Eye (tissue), 1 donor: ENCODE measurements at regions not wholly inside any gene's neighbourhood (a gene's known extent, or its start where the extent isn't known, plus 50 kb on each side); places are given as distances from the start of the nearest gene placed in this dataset.

Source experiments
- DNase-seq: peaks from one replicate; pipeline ENCODE4 v3.0.0-alpha.2; 2015

DNA sequence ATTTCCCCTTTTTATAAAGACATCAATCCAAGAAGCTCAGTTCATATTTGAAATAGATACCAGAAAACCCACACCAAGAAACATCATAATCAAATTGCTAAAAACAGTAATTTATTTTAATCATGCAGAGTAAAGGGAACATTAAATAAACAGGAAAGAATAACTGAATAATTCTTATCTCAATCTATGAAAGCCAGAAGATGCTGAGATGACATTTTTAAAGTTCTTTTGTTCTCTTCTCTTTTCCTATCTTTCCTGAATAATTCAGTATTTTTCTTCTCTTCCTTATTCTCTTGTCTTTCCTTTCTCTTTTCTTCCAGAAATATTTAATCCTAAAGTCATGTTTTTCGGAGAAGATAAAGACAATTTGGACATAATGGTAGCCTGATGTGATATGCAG is 259.0 kb upstream of the OPRM1 start:
- DNase-seq, result no peak

GRCh38 chr6:153778216-153778615 is 260.8 kb upstream of the OPRM1 start:
- DNase-seq, result no peak

GRCh38 chr6:153771577-153771976 is 267.5 kb upstream of the OPRM1 start:
- DNase-seq, result no peak

DNA sequence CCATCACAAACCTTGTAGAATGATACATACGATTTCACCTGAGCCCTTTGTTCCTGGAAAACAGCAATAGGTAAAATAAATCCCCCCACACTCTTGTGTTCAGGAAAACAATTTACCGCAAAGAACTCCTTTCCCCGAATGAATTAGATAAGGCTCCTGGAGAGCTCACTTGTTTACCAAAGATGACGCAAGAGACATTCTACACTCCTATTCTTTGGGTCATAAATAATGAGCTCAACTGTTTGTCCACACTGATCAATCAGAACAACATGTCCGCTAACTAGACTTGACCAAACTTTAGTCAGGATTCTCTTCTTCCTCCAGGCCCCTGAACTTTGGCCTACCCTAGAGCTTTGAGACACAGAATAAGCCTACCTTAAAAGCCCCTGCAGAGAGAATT is 271.9 kb upstream of the OPRM1 start:
- no peak for DNase-seq

DNA sequence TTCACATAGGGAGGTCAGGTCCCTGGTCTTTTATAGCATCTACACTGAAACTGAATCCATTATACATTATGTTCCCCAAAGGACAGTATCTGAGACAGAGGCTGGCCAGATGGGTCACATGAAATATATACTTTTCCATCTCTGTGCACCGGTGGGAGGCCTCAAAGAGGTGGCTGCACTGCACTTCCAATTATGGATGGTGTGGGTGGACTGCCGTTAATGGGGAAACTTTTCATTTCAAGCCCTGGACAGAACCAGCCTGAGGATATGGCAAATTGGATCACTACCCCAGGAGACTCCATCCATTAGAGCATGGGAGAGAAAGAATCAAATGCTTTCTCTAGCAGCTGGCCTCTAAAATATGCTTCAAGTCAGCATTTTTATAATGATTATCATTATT is 280.5 kb upstream of the OPRM1 start:
- peak; percentile 61 for DNase-seq

DNA sequence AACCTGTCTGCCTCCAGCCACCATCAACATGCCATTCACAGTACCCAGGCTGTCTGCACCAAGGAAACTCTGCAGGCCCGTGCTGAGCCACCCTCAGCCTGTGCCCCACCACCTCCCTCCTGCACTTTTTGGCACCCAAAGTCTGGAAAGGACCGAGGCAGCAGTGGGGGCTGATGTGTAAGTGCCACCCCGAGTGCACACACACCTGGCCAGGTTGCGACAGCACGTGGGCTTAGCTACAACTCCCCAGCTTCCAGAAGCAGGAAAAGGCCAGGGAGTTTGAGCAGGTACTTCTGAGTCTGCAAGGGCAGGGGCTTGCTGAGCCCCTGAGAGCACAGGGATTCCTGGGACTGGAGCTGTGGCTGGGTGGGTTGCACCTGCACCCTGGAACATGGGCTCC is 303.3 kb upstream of the OPRM1 start:
- DNase-seq, result no peak

DNA sequence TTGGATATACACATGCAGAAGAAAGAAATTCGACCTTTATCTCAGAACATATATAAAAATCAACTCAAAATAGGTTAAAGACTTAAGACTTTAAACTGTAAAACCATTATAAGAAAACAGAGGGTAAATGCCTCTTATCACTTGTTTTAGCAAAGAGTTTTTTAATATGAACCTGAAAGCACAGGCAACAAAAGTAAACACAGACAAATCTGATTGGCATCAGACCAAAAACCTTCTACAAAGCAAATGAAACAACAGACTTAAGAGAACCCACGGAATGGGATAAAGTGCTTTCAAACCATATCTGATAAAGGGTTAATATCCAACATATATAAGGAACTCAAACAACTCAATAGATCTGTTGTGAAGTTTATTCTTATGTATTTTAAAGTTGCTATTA is 309.9 kb upstream of the OPRM1 start:
- DNase-seq, result no peak

GRCh38 chr6:153727885-153728284 is 311.2 kb upstream of the OPRM1 start:
- DNase-seq, result no peak

- peak; percentile 23 for DNase-seq
Observed at GRCh38 chr6:153725456-153725855, 313.6 kb upstream of the OPRM1 start.

DNA sequence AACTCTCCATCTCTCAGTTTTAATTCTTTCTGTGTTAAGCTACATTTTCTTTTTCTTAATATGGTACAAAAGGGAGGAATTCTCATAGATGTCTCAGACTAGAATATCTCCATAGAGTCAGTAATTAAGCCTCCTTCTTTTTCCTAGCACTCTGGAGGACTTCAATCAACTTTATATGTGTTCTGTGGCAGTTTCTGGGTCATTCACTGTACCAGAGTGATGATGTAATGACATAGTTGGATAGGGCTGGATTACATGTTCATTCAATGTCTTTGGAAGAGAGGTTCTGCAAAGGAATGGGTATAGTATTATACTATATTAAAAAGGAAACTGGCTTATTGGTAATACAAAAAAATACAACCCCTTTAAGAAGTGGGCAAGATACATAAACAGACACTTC is 318.3 kb upstream of the OPRM1 start:
- DNase-seq, result no peak

GRCh38 chr6:153705429-153705828 is 333.6 kb upstream of the OPRM1 start:
- DNase-seq, result no peak

DNA sequence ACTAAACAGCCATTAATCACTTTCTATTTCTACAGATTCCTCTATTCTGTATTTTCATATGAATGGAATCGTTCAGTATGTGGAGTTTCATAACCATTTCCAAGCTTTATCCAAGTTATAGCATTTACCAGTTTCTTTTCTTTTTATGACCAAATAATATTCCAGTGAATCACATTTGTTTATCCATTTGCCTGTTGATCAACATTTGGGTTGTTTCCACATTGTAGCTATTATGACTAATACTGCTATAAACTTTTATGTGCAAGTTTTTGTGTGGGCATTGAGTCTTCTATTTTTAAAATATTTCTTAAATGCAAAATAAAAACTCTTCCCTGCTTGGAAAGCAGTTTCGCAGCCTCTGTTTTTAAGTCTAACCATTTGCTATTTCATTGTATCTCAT is 336.4 kb upstream of the OPRM1 start:
- no peak for DNase-seq

GRCh38 chr6:153698637-153699036 is 340.4 kb upstream of the OPRM1 start:
- no peak for DNase-seq

- DNase-seq, result peak; percentile 6
Observed at GRCh38 chr6:153698001-153698400, 341.0 kb upstream of the OPRM1 start.

DNA sequence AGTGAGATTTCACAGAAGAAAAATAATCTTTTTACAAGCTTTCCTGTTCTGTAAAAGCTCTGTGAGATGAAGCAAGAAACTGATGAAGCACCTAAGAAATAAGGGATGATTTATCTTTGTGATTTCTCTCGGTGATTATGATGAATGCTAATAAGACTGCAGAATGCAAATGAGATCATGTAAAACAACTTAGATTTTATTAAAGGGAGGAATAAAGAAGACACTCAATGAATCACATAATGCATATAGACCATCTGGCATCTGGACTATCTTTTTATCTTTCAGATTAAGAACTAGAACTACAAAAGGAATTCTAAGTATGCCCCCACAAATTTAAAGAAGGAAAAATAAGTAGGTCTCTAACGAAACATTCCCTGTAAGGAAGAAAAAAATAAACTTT is 361.5 kb upstream of the OPRM1 start:
- no peak for DNase-seq

- no peak for DNase-seq
Observed at GRCh38 chr6:153673750-153674149, 365.3 kb upstream of the OPRM1 start.

- DNase-seq, result no peak
Observed at GRCh38 chr6:153673225-153673624, 365.8 kb upstream of the OPRM1 start.

DNA sequence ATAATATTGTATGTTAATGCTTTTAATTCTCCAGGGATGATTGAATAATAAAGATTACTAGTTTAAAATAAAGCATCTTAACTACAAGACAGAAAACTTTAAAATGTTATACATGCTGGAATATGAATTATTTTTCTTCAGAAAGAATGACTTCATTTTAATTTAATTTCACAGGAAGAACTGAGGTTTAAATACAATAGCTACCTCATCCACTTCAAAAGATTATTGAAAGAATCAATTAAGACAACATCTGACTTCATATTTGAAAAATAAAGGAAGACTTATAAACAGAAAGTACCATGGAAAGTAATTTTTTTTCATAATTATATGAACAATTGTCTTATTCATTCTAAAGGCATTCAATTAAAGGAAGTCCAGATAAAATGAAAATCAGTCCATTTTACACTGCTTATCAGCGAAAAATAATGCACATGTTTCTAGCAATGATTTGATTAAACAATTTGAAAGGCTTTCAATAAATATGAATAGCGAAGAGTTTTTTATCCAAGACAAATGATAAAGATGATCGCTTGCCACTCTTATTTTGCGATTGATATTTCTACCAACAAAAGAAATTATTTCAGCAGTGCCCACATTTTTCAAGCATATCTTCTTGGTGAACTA is 368.5 kb upstream of the OPRM1 start:
- no peak for DNase-seq

- no peak for DNase-seq
Observed at GRCh38 chr6:153668758-153669157, 370.3 kb upstream of the OPRM1 start.

GRCh38 chr6:153662982-153663381 is 376.1 kb upstream of the OPRM1 start:
- DNase-seq, result no peak

DNA sequence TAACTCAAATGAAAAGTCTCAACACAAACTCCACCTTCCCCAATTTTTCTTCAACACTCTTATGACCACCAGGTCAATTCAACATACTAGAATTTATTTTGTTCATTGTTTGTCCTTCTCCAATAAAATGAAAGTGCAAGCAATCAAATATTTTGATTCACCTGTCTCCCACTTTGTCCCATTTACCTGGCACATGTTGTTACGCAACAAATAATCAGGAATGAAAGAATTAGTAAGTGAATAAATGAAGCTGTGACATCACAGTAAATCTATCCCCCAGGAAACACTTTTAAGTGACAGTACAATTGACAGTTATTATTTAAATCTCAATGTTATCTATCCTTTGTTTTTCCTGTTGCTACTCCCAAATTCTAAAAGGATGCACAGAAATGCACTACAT is 393.7 kb upstream of the OPRM1 start:
- DNase-seq, result no peak

GRCh38 chr6:153644000-153644399 is 395.0 kb upstream of the OPRM1 start:
- DNase-seq, result no peak

GRCh38 chr6:153634416-153634815 is 404.6 kb upstream of the OPRM1 start:
- DNase-seq, result peak; percentile 35

GRCh38 chr6:153625089-153625488 is 414.0 kb upstream of the OPRM1 start:
- DNase-seq, result peak; percentile 51

DNA sequence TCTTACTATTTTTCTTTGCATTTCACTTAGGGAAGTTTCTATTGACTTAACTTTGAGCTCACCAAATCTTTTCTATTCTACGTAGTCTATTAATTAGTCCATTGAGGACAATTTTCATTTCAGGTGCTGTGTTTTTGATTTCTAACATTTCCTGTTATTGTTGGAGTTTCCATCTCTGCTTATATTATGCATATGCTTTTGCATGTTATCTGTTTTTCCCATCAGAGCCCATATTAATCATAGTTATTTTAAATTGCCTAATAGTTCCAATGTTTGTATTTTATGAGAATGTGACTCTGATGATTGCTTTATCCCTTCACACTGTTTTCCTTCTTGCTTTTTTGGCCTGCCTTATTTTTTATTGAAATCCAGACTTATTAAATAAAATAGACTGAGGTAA is 414.5 kb upstream of the OPRM1 start:
- no peak for DNase-seq

GRCh38 chr6:153623496-153623895 is 415.5 kb upstream of the OPRM1 start:
- DNase-seq, result no peak
